WTC11 (cell line): ENCODE measurements at regions not wholly inside any gene's neighbourhood (a gene's known extent, or its start where the extent isn't known, plus 50 kb on each side); places are given as distances from the start of the nearest gene placed in this dataset.

Source experiments
- CBFB ChIP-seq: sonication (generic); formaldehyde crosslinking; IDR thresholded peaks from 2 replicates; pipeline ENCODE4 v1.8.1; 2022; ENCODE audit warnings: mild to moderate bottlenecking, low read depth, missing genetic modification reagents
- CTCF ChIP-seq: fragments of 200-600 bp; IDR thresholded peaks from 2 replicates; pipeline ENCODE4 v1.8.0; 2022; ENCODE audit warnings: antibody characterized with exemption
- ETV6 ChIP-seq: sonication (generic); formaldehyde crosslinking; IDR thresholded peaks from 2 replicates; pipeline ENCODE4 v1.8.1; 2022; ENCODE audit warnings: mild to moderate bottlenecking, missing genetic modification reagents
- SP1 ChIP-seq: sonication (generic); formaldehyde crosslinking; conservative IDR thresholded peaks from 2 replicates; pipeline ENCODE4 v1.8.1; 2022; ENCODE audit warnings: missing genetic modification reagents
- ZBTB43 ChIP-seq: sonication (generic); formaldehyde crosslinking; IDR thresholded peaks from 2 replicates; pipeline ENCODE4 v1.8.1; 2023; ENCODE audit warnings: mild to moderate bottlenecking, missing genetic modification reagents
- ZNF317 ChIP-seq: sonication (generic); formaldehyde crosslinking; IDR thresholded peaks from 2 replicates; pipeline ENCODE4 v1.8.1; 2023; ENCODE audit warnings: low read depth, mild to moderate bottlenecking, moderate library complexity, missing genetic modification reagents, borderline replicate concordance
- TF ChIP-seq, protein P1 (sequence below): sonication (generic); formaldehyde crosslinking; IDR thresholded peaks from 2 replicates; pipeline ENCODE4 v1.8.0; 2022; ENCODE audit warnings: mild to moderate bottlenecking, missing genetic modification reagents

DNA sequence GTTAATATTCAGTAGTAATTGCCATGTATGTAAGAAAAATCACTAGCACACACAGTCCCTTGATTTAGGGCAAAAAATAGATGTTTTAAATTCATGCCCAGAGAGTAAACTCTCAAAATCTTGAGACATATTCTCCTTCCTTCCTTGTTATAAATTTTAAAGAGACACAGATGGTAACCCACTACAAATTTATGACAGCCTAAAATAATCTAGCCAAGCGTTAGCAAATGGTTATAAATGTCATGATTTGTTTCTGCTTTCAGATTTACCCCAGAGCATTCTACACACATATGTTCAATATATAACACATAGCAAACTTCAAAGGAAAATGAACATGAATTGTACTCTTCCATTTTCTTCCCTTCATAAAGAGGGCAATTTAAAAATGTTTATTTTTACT is 540.3 kb downstream of the TLL1 start:
- TF ChIP-seq CTCF (no peak), SP1 (CRISPR knock-in tag) (no peak), ETV6 (CRISPR knock-in tag) (no peak), ZNF317 (CRISPR knock-in tag) (no peak), ZBTB43 (CRISPR knock-in tag) (no peak), CBFB (CRISPR knock-in tag) (no peak)
- TF ChIP-seq, protein P1, sequence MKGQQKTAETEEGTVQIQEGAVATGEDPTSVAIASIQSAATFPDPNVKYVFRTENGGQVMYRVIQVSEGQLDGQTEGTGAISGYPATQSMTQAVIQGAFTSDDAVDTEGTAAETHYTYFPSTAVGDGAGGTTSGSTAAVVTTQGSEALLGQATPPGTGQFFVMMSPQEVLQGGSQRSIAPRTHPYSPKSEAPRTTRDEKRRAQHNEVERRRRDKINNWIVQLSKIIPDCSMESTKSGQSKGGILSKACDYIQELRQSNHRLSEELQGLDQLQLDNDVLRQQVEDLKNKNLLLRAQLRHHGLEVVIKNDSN = no peak
